ENCODE measurements at regions not wholly inside any gene's neighbourhood (a gene's known extent, or its start where the extent isn't known, plus 50 kb on each side); places are given as distances from the start of the nearest gene placed in this dataset.

DNA sequence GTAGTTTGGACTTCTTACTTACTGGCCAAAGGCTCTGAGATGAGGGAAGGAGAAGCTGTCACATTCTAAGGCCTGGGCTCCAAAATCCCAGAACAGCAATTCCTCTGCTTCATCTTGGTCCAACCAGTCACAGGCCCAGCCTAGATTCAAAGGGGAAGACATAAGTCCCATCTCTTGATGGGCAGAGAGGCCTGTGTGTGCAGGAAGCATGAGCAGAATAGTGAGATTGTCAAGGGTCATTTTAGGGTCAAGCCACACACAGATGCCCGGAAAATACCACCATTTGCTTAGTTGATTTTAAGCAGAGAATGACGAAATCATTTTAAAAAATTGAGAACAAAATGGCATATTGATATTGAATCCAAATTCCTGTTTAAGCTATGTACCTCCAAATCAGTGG is 580.9 kb upstream of the ZFP42 start:
- H3F3A ChIP-seq (ENCODE audit: insufficient read depth), result no peaks in the 10 kb centered on the region
- H3K9me3 ChIP-seq (ENCODE audit: insufficient read depth, low read length), result no peaks in the 10 kb centered on the region
- TF ChIP-seq EZH2phosphoT487 (conservative IDR thresholded peaks at IDR 0.05; ENCODE audit: low read length), result no peak
- TF ChIP-seq, protein P1, sequence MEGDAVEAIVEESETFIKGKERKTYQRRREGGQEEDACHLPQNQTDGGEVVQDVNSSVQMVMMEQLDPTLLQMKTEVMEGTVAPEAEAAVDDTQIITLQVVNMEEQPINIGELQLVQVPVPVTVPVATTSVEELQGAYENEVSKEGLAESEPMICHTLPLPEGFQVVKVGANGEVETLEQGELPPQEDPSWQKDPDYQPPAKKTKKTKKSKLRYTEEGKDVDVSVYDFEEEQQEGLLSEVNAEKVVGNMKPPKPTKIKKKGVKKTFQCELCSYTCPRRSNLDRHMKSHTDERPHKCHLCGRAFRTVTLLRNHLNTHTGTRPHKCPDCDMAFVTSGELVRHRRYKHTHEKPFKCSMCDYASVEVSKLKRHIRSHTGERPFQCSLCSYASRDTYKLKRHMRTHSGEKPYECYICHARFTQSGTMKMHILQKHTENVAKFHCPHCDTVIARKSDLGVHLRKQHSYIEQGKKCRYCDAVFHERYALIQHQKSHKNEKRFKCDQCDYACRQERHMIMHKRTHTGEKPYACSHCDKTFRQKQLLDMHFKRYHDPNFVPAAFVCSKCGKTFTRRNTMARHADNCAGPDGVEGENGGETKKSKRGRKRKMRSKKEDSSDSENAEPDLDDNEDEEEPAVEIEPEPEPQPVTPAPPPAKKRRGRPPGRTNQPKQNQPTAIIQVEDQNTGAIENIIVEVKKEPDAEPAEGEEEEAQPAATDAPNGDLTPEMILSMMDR (IDR thresholded peaks at IDR 0.05; ENCODE audit: insufficient read depth, low read length, poor library complexity, severe bottlenecking), result no peak

DNA sequence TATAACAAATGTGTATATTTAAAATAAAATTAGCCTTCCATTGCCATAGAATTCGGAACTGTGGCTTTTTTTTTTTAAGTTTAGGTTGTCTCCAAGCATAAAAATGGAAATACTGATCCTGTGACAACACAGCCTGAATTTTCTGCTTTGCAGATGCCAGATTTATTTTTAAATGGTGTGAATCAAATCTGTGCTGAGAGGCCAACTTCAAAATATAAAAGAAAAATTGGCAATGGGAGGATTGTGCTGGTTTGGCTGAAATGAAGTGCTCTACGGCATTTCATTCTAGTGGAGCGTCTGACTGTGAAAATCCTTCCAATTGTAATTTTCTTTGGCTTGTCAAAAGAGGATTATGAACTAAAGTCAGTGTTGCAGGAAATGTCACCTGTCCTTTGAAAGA is 580.3 kb upstream of the ZFP42 start:
- Histone ChIP-seq H2AFZ (ENCODE audit: low read depth, low read length, severe bottlenecking) (no peak overlapping the region), H4K20me1 (ENCODE audit: low read depth, low read length) (no peaks in the 10 kb centered on the region), H3K4me3 (ENCODE audit: insufficient read depth, low read length, poor library complexity, severe bottlenecking) (no peak overlapping the region), H3K36me3 (ENCODE audit: low read length) (no peaks in the 10 kb centered on the region), H3K27me3 (ENCODE audit: low read length) (no peaks in the 10 kb centered on the region), H3K9me3 (ENCODE audit: insufficient read depth, low read length) (no peaks in the 10 kb centered on the region), H3K9me2 (replicated peaks; ENCODE audit: insufficient read depth, low read length) (no peaks in the 10 kb centered on the region), H3K9ac (ENCODE audit: low read length) (no peak overlapping the region), H3K79me2 (ENCODE audit: insufficient read depth, low read length) (no peaks in the 10 kb centered on the region), H3K4me2 (ENCODE audit: low read depth, low read length, poor library complexity, severe bottlenecking) (no peak overlapping the region), H3K27ac (ENCODE audit: low read depth, low read length) (no peak overlapping the region), H3F3A (ENCODE audit: insufficient read depth) (no peaks in the 10 kb centered on the region)
- TF ChIP-seq, protein P1 (IDR thresholded peaks at IDR 0.05; ENCODE audit: insufficient read depth, low read length, poor library complexity, severe bottlenecking), result no peak
- TF ChIP-seq EZH2phosphoT487 (conservative IDR thresholded peaks at IDR 0.05; ENCODE audit: low read length), result no peak

More for the DNA sequence above, 580.9 kb upstream of the ZFP42 start:
- Histone ChIP-seq H4K20me1 (ENCODE audit: low read depth, low read length) (no peaks in the 10 kb centered on the region), H3K27me3 (ENCODE audit: low read length) (no peaks in the 10 kb centered on the region), H3K4me3 (ENCODE audit: insufficient read depth, low read length, poor library complexity, severe bottlenecking) (no peak overlapping the region), H3K9me2 (replicated peaks; ENCODE audit: insufficient read depth, low read length) (no peaks in the 10 kb centered on the region), H3K4me2 (ENCODE audit: low read depth, low read length, poor library complexity, severe bottlenecking) (no peak overlapping the region), H2AFZ (ENCODE audit: low read depth, low read length, severe bottlenecking) (no peak overlapping the region), H3K9ac (ENCODE audit: low read length) (no peak overlapping the region), H3K36me3 (ENCODE audit: low read length) (no peaks in the 10 kb centered on the region), H3K27ac (ENCODE audit: low read depth, low read length) (no peak overlapping the region), H3K79me2 (ENCODE audit: insufficient read depth, low read length) (no peaks in the 10 kb centered on the region)

DNA sequence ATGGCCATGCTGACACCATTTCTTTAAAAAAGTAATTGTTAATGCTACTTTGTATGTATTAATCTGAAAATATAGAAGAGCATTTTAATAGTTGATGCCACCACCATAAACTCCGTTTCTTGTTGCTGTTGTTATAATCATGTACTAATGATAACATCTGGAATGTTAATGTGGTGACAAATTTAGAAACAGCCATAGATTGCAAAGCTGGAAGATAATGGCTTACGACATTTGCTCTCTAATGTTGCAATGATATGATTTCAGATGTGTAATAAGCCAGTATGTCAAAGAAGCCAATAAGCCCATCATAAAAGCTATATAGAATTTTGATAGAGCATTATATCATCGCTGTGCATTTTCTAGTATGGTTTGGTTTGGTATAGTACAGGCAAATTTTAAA is 579.4 kb upstream of the ZFP42 start:
- Histone ChIP-seq H4K20me1 (ENCODE audit: low read depth, low read length) (no peaks in the 10 kb centered on the region), H3K4me3 (ENCODE audit: insufficient read depth, low read length, poor library complexity, severe bottlenecking) (no peak overlapping the region), H3K79me2 (ENCODE audit: insufficient read depth, low read length) (no peaks in the 10 kb centered on the region), H3K4me2 (ENCODE audit: low read depth, low read length, poor library complexity, severe bottlenecking) (no peak overlapping the region), H3K9me2 (replicated peaks; ENCODE audit: insufficient read depth, low read length) (no peaks in the 10 kb centered on the region), H3K9ac (ENCODE audit: low read length) (no peak overlapping the region), H3K27ac (ENCODE audit: low read depth, low read length) (no peak overlapping the region), H3K36me3 (ENCODE audit: low read length) (no peaks in the 10 kb centered on the region), H3K27me3 (ENCODE audit: low read length) (no peaks in the 10 kb centered on the region), H3F3A (ENCODE audit: insufficient read depth) (no peaks in the 10 kb centered on the region), H2AFZ (ENCODE audit: low read depth, low read length, severe bottlenecking) (no peak overlapping the region), H3K9me3 (ENCODE audit: insufficient read depth, low read length) (no peaks in the 10 kb centered on the region)
- TF ChIP-seq EZH2phosphoT487 (conservative IDR thresholded peaks at IDR 0.05; ENCODE audit: low read length), result no peak
- TF ChIP-seq, protein P1 (IDR thresholded peaks at IDR 0.05; ENCODE audit: insufficient read depth, low read length, poor library complexity, severe bottlenecking), result no peak

Data from SU-DHL-6 (cell line).